Left lobe of liver (tissue), 2 donors: ENCODE measurements at regions not wholly inside any gene's neighbourhood (a gene's known extent, or its start where the extent isn't known, plus 50 kb on each side); places are given as distances from the start of the nearest gene placed in this dataset.
A peak's percentile ranks its signal among the peaks of the same experiment; 100 is the strongest.

Experiments used
- ATAC-seq: fragments of 200-7000 bp; cut with Tn5 transposase; one replicate; pipeline ENCODE4 v1.9.1; 2020; ENCODE audit warnings: mild to moderate bottlenecking, moderate library complexity
- DNase-seq: peaks from one replicate; pipeline ENCODE4 v3.0.0-alpha.2; 2020; ENCODE audit warnings: low spot score
- donor health status: DM: no; HTN: no; CAD: no; lungs with moderate emphysema.
- donor health status: DM: no; HTN: yes; CAD: no.

- no peak for ATAC-seq
- no peak for DNase-seq
These were observed 177.1 kb upstream of the CHRNA7 start for GRCh38 chr15:31852933-31853799.

DNA sequence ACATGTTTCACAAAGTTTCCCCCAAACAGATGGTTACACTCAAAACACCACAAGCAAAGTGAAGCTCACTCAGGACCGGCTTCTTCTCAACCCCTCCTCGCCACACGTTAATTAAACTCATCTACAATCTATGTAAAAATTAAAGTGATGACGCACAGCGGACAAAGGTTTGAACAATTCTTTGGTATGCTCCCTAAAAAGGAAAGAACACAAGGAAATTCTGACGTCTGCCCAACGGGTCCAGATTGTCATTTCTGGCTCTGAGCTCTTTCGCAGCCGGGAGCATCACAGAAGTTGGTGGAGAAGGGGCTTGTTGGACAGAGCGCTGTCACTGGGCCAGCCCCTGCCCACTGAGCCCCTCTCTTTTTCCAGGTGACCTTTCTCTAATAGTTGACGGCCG, 173.7 kb upstream of the CHRNA7 start:
- ATAC-seq = no peak
- DNase-seq = no peak

GRCh38 chr15:31857194-31857593, 173.1 kb upstream of the CHRNA7 start:
- ATAC-seq (no peak), DNase-seq (no peak)

DNA sequence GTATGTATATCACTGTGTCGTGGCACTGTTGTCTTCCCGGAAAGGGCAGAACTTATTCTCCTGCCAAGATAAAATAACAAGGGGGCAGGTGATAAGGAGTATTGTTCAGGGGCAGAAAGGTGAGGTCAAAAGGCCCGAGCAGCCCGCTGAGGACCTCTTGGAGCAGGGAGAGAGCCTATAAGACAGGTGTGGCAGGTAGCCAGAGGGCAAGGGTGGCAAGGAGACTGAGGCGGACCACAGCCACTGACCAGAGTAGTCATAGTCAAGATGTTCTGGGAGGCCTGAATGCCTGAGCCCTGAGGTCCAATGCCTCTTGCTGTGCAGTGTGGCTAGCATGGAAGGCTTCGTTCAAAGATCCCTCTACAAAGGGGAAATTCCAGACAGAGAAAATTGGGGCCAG, 172.3 kb upstream of the CHRNA7 start:
- ATAC-seq (no peak), DNase-seq (no peak)

- no peak for ATAC-seq
- no peak for DNase-seq
These were observed 164.1 kb upstream of the CHRNA7 start for GRCh38 chr15:31866248-31866647.

- DNase-seq (peak; percentile 60), ATAC-seq (peak; percentile 58)
These were observed 162.5 kb upstream of the CHRNA7 start for GRCh38 chr15:31867536-31868442.

GRCh38 chr15:31869686-31870307, 160.5 kb upstream of the CHRNA7 start:
- DNase-seq (peak; percentile 52), ATAC-seq (peak; percentile 9)

DNA sequence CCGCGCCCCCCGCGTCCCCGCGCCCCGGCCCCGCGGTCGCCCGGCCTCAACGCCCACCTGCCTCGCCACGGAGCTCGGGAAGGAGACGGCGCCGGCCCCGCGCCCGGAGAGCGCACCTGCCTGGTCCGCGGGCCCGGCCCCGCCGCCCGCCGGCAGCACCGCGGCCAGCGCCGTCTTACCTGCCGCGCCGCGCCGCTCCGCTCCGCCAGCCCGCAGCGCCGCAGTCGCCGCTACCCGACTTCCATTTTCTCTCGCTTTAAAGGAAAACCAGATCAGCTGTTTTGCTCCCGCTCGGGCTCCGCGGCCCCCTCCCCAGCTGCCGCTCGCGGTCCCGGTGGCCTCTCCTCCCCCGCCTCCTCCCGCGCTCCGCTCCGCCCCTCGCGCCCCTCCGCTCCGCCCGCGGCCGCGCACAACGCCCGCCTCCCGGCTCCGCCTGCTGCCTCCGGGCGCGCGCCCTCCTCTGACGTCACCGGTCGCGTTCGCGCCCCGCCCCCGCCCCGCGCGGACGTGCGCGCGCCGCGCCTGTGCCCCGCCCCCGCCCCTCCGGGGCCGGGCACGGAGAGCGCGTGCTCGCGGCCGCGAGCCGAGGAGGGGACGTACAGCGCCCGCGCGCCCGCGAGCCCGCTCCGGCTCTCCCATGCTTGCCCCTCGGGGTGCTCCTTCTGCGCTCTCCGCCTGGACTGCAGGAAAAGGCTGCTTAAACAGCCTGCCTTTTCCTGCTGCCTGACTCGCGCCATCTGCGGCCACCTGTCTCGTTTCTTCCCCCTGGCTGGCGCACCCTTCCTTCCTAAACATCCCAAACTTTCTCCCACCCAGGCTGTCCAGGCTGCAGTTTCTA, 159.8 kb upstream of the CHRNA7 start, which contains the start of gene OTUD7A:
TSS of gene OTUD7A (minus strand) at position 346 of the 838 bp plus-strand sequence.
- ATAC-seq = peak; percentile 94
- peak; percentile 91 for DNase-seq

DNA sequence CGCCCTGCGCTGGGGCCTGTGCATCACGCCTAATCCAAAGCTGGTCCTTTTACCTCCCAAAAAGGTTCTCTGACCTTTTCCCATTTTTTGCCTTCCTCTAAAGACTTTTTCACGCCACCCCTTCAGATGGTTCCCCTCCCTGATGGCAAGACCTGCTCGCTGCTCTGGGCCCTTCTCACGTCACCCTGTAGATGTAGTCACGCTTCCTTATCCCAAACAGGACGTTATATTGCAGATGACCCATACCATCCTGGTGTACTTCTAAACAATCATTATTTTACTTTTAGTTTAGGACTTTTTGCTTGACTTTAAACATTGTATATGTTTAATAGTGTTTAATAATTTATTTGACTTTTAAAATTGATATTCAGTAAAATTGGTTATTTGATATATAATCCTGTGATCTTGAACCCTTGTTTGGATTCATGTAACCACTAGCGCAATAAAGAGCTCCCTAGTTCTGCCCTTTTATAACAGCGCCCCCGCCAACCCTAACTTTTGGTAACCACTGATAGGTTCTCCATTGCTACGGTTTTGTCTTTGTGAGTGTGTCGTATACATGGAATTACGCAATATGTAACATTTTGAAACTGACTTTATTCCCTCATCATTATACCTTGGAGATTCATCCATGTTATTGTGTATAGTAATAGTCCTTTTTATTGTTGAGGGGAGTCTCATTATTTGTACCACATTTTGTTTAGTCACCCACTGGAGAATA, 159.0 kb upstream of the CHRNA7 start:
- no peak for DNase-seq
- no peak for ATAC-seq

DNA sequence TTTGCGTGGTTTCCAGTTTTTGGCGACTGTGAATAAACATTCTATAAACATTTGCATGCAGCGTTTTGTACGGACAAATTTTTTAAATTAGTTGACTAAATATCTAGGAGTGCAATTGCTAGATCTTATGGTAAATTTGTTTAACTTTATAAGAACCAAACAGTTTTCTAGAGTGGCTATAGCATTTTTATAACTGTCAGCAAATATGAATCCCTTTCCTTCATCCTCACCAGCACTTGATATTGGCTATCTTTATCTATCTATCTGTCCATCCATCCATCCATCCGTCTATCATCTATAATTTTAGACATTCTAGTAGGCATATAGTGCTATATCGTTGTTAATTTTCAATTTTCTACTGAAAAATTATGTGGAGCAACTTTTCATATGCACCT, 158.4 kb upstream of the CHRNA7 start:
- no peak for DNase-seq
- ATAC-seq = no peak

GRCh38 chr15:31887246-31887645, 143.1 kb upstream of the CHRNA7 start:
- no peak for DNase-seq

GRCh38 chr15:31892513-31892912, 137.8 kb upstream of the CHRNA7 start:
- no peak for DNase-seq

More at GRCh38 chr15:31887246-31887645, 143.1 kb upstream of the CHRNA7 start:
- no peak for ATAC-seq

DNA sequence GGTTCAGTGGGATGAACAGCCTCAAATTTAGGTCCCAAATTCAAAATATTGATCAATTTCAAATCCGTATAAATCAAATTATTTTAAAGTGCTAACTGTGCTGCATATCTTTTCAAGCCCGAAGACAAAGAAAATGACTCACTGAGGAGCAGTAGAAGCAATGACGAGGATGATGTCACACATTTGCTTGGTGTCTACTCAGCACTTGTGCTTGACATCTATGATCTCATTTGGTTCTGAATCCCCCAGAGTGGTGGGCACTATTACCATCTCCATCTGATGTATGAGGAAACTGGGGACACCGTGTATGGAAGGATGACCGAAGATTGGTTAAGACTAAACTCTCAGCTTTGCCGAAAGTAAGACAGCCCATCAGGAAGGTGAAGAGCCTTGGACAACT, 136.5 kb upstream of the CHRNA7 start:
- DNase-seq = no peak
- no peak for ATAC-seq

More at GRCh38 chr15:31892513-31892912, 137.8 kb upstream of the CHRNA7 start:
- ATAC-seq = no peak

- no peak for DNase-seq
- ATAC-seq = no peak
These were observed 132.6 kb upstream of the CHRNA7 start for GRCh38 chr15:31897746-31898145.

GRCh38 chr15:31901501-31901900, 128.8 kb upstream of the CHRNA7 start:
- DNase-seq (no peak), ATAC-seq (no peak)

DNA sequence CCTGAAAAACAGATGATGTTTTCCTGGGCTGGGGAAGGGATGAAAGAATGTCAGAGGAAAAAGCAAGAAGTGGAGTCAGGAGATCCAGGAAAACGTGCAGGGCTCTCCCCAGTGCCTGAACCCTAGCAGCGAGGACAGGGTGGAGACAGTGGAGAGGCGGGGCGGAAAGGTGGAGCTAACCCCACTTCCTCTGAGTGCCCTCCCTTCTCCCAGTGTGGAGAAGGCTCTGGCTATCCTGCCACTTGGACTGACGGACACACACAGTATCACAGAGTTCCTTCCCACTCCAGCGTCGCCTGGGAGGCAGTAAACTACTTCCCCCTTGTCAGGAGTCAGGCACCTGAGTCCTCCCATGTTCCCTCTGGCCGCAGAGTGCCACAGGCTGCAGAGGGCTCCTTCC, 125.3 kb upstream of the CHRNA7 start:
- DNase-seq (no peak), ATAC-seq (peak; percentile 54)

GRCh38 chr15:31925541-31925940, 104.8 kb upstream of the CHRNA7 start:
- ATAC-seq (no peak), DNase-seq (no peak)

DNA sequence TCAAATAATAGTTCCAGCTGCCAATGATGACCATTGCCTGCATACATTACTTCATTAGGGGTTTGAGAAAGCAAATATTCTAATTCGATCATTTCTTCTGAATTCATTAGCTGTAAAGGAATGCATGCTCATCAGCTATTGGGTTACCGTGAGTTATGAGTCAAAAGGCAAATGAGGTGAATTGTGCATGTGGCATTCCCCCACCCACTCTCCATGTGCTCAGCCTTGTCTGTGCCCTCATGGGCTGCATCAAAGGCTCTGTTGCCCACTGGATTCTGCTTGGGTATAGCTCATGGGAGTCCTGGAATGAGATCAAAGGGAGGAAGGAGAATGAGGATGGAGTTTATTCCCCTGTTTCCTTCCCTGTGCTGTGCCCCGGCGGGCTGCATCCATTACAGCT, 99.3 kb upstream of the CHRNA7 start:
- DNase-seq (no peak), ATAC-seq (no peak)

DNA sequence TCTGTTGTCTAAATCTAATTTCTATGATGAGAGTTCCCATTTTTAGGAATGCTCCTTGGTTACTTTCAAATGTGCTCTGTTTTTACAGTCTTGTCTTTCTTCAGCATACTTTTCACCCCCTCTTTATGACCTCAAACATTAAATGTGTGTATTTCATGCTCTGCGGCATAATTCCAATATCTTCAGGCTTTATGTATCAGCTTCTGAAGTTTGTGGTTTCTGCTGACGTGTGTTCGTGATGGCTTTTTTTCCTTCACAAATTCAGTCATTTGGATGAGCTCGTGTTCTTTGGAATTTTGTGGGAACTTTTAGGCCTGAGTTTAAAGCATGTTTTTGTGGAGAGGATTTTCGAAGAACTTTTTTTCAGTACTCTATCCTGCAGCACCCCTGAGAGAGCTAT, 97.7 kb upstream of the CHRNA7 start:
- ATAC-seq = no peak
- no peak for DNase-seq

DNA sequence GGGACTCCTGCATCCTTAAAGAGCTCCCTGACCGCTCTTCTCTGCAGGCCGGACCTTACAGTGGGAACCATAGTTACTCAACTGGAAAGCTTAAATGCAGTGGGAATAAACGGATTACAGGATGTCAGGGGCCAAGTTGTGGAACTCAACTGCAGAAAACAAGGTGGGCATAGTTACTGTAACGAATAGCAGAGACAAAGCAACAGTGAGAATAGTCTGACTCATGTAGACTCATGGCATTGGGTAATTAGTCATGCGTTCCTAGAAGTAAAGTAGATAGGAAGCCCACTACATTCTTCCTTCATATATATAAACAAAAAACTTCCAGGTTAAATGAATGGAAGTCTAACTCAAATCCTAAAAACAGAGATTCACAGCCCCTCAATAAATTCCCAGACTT, 95.5 kb upstream of the CHRNA7 start:
- no peak for DNase-seq

More for the DNA sequence above, 95.5 kb upstream of the CHRNA7 start:
- ATAC-seq = no peak
